HG02870 (cell line): ENCODE measurements at regions not wholly inside any gene's neighbourhood (a gene's known extent, or its start where the extent isn't known, plus 50 kb on each side); places are given as distances from the start of the nearest gene placed in this dataset.
"Not testable (repeated sequence)": the region's sequence is repeated elsewhere in the genome, so short reads cannot be mapped to it uniquely, and the experiment has no call there.

Source experiments
- ATAC-seq: cut with Tn5 transposase; IDR thresholded peaks from one replicate; pipeline ENCODE4 v1.9.1; 2021; ENCODE audit warnings: mild to moderate bottlenecking, moderate library complexity; ENCODE audit not compliant: unreplicated experiment

GRCh38 chr5:17326600-17327037, 109.2 kb downstream of the BASP1 start:
- no peak for ATAC-seq

- ATAC-seq, result no peak
Measured at GRCh38 chr5:17327048-17327625, 109.7 kb downstream of the BASP1 start.

- no peak for ATAC-seq
Measured at GRCh38 chr5:17329571-17329970, 112.1 kb downstream of the BASP1 start.

DNA sequence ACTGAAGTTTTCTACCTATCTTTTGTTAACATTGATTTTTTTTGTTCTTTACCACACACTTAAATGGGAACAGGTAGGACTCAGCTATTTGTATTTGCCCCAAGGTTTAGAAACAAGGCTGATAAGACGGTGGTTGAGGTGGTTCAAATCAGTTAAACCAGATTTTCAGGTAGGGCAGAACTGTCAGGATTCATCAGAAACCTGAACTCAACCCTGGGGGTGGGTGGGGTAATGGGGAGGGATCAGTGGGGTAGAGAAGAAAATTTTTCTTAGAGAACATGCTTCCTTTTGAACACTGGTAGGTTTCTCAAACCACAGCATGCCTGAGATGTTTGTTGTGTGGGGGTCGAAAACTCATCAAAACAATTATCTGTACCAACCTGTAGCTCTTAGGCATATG, 113.0 kb downstream of the BASP1 start:
- ATAC-seq, result no peak

DNA sequence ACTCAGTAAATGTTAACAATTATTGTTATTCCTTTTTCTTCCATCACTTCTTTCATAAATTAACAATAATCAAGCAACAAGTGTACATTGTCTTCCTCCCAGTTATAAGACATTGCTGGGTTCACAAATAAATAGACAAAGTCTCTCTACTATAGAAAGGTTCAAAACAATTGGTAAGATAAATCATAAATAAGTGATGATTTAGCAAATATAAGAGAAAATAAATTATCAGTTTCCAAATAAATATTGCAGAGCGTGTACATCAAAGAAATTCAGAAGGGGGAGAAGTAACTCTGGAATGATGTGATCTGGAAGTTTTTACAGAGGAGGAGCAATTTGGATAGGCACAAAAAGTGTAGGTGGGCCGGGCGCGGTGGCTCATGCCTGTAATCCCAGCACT, 114.2 kb downstream of the BASP1 start:
- ATAC-seq, result no peak

DNA sequence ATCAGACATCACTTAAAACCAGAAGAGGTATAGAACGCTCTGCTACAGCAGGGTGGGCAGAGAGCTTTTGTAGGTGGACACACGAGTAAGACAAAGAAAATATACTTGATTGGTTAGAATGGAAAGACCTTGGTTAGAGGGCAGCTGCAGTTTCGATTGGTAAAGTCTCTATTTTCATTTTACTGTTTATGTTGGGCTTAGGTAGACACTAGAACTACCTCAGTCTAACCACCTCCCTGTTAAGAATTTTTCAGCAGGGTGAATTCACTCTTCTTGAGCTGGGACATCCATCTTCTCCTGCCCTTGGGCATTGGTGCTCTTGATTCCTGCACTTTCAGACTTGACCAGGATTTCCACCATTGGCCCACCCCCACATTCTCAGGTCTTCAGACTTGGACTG, 116.3 kb downstream of the BASP1 start:
- no peak for ATAC-seq

DNA sequence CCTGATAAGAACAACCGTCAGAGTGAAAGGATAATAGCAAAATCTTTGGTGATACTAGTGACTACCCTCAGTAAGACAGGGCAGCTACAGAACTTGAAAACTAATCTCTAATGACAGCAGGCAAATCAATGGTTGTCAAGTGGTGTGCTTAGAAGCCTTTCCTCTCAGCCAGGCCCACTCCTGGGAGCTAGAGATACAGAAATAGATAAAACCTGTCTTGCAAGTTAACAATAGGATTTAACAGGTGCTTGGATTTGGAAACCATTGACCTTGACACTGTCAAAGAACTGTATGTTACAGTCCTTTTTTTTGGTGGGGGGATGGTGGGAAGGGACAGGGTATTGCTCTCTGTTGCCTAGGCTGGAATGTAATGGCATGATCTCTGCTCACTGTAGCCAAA, 118.6 kb downstream of the BASP1 start:
- ATAC-seq, result no peak

GRCh38 chr5:17336723-17337122, 119.3 kb downstream of the BASP1 start:
- not testable (repeated sequence) for ATAC-seq

- no peak for ATAC-seq
Measured at GRCh38 chr5:17339841-17340240, 122.4 kb downstream of the BASP1 start.

DNA sequence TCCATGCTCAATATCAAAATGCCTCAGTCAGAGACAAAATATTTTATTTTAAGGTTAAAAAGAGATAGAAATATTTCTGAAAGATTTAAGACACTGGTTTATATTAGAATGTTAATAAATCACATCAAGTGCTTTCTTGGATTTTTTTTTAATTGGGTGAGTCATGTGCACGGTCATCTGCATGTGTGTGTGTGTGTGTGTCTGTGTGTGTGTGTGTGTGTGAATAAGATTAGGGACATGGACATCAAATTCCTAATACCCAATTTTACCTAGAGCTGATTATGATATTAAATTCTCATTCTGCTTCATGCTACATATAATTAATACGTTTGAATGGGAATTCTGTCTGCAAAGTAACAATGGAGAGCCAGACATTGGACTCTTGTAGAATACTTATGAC, 122.9 kb downstream of the BASP1 start:
- no peak for ATAC-seq

GRCh38 chr5:17340819-17341218, 123.4 kb downstream of the BASP1 start:
- ATAC-seq, result no peak

- ATAC-seq, result no peak
Measured at GRCh38 chr5:17343675-17344074, 126.2 kb downstream of the BASP1 start.

- ATAC-seq, result no peak
Measured at GRCh38 chr5:17346811-17347210, 129.4 kb downstream of the BASP1 start.

- no peak for ATAC-seq
Measured at GRCh38 chr5:17352223-17352622, 134.8 kb downstream of the BASP1 start.

GRCh38 chr5:17354265-17354664, 136.8 kb downstream of the BASP1 start:
- ATAC-seq, result no peak

DNA sequence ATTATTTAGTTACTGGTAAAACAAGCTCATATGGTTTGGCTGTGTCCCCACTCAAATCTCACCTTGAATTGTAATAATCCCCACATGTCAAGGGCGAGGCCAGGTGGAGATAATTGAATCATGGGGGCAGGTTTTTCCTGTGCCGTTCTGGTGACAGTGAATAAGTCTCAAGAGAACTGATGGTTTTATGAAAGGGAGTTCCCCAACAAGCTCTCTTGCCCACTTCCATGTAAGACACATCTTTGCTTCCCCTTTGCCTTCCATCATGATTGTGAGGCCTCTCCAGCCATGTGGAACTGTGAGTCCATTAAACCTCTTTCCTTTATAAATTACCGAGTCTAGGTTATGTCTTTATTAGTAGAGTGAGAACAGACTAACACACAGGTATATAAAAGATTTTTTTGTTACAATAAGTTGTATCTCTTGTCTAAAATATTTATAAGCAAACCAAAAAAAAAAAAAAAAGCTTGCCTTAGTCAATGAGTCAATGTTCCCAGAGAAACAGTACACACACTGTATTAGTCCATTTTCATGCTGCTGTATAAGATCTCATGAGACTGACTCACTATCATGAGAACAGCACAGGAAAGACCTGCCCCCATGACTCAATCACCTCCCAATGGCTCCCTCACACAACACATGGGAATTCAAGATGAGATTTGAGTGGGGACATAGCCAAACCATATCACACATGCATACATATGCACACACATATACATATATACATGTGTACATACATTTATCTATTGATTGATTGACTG, 138.3 kb downstream of the BASP1 start:
- no peak for ATAC-seq

DNA sequence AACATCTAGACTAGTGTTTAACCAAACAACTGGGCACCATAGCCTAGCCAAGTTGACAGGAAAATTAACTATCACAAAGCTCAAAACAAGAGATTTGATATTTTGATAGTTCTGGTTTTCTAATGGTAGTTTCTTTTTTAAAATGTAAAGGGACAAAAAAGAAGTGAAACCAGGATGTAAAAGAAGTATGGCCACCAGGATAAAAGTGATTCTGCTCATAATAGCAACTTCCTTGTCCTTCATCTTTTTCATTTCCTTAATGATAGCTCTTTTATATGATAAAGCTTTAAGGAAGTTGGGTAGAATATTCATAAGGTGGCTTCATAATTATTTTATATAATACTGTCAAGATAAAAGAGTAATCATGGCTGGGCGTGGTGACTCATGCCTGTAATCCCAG, 139.1 kb downstream of the BASP1 start:
- no peak for ATAC-seq

DNA sequence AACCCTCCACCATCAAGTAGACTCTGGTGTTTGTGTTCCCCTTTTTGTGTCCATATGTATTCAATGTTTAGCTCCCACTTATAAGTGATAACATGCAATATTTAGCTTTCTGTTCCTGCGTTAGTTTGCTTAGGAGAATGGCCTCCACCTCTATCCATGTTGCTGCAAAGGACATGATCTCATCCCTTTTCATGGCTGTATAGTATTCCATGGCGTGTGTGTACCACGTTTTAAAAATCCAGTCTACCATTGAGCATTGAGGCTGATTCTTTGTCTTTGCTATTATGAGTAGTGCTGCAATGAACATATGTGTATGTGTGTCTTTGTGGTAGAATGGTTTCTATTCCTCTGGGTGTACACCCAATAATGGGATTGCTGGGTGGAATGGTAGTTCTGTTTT, 140.1 kb downstream of the BASP1 start:
- ATAC-seq, result no peak

DNA sequence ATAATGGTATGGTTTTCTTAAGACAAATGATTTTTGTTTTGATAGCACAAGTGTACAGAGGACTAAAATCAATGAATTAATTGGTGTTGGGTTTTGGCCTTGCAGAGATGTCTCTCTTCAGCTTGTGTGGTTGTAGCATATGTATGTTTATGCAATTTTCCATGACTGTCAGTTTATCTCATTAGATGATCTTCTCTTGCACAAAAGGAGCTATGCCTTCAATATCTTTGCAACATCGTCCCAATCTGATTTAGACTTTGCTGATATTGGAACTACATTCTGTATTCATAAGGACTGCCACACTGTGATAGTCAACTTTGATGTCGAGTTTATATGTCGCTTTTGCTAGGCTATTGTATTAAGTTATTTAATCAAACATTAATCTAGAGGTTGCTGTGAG, 140.0 kb upstream of the TAF11L2 start:
- ATAC-seq, result no peak

- ATAC-seq, result no peak
Measured at GRCh38 chr5:17359451-17360011, 138.5 kb upstream of the TAF11L2 start.

DNA sequence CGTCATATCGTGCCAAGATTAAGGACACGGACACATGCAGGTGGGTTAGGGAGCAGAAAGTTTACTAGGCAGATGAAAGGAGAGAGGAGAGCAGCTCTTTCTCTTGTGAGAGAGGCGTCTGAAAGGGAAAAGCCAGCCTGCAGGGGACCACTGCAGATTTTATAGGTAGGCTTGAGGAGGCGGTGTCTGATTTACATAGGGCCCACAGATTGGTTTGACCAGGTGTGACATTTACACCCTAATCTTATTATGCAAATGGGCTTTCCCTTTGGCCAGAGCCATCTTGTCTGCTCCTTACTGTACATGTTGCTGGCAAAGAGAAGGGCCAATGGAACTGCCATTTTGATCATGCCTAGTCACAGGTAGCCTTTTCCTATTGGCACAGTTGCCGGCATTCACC, 137.2 kb upstream of the TAF11L2 start:
- ATAC-seq, result no peak

DNA sequence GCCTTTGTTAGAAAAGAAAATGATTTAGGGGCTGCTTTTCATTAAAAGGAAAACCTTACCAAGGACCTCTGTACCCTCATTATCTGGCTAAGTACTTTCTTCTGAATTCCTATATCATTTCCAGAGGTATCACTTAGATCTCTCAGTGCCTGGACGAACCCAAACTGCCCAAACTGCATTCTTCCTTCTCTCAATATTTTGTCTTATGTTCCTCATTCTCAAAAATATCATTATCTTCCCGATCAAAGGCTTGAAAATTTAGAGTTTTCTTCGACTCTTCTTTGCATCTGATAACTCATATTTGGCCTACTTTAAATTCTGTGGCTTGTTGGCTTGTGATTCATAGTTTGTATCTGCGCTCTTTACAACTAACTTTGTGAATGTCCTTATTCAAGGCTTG, 136.7 kb upstream of the TAF11L2 start:
- no peak for ATAC-seq
